ENCODE measurements at regions not wholly inside any gene's neighbourhood (a gene's known extent, or its start where the extent isn't known, plus 50 kb on each side); places are given as distances from the start of the nearest gene placed in this dataset.

DNA sequence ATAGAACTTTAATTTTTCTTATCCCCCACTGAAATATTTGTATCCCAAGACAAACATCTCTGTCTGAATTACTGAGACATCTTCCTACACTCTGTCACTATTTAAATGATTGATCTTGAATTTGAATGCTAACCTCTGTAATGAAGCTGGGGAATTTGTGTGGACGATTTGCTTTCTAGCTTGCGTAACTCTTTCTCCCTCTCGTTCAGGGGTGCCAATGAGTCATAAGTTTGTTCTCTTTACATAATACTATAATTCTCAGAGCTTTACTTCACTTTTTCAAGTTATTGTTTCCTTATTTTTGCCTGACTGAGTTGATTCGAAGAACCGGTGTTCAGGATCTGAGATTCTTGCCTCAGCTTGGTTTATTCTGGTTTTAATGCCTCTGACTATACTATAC lies 783.3 kb upstream of the CADM2 start:
- TF ChIP-seq, protein P1, sequence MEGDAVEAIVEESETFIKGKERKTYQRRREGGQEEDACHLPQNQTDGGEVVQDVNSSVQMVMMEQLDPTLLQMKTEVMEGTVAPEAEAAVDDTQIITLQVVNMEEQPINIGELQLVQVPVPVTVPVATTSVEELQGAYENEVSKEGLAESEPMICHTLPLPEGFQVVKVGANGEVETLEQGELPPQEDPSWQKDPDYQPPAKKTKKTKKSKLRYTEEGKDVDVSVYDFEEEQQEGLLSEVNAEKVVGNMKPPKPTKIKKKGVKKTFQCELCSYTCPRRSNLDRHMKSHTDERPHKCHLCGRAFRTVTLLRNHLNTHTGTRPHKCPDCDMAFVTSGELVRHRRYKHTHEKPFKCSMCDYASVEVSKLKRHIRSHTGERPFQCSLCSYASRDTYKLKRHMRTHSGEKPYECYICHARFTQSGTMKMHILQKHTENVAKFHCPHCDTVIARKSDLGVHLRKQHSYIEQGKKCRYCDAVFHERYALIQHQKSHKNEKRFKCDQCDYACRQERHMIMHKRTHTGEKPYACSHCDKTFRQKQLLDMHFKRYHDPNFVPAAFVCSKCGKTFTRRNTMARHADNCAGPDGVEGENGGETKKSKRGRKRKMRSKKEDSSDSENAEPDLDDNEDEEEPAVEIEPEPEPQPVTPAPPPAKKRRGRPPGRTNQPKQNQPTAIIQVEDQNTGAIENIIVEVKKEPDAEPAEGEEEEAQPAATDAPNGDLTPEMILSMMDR (IDR thresholded peaks at IDR 0.05) = no peak
- TF ChIP-seq POLR2A (IDR thresholded peaks at IDR 0.05) = no peak
